ENCODE measurements at regions not wholly inside any gene's neighbourhood (a gene's known extent, or its start where the extent isn't known, plus 50 kb on each side); places are given as distances from the start of the nearest gene placed in this dataset.

GRCh38 chr14:103250874-103251273, 83.2 kb upstream of the EIF5 start:
- TF ChIP-seq EZH2 (IDR thresholded peaks at IDR 0.05; ENCODE audit: low read length, unreplicated experiment) (no peak), CTCF (conservative IDR thresholded peaks at IDR 0.05; ENCODE audit: low read depth, low read length) (no peak)

Data from PC-3 (cell line).